Left lobe of liver (tissue), 2 donors: ENCODE measurements at regions not wholly inside any gene's neighbourhood (a gene's known extent, or its start where the extent isn't known, plus 50 kb on each side); places are given as distances from the start of the nearest gene placed in this dataset.
A peak's percentile ranks its signal among the peaks of the same experiment; 100 is the strongest.
"Not testable (repeated sequence)": the region's sequence is repeated elsewhere in the genome, so short reads cannot be mapped to it uniquely, and the experiment has no call there.

ENCODE experiments used
- ATAC-seq: fragments of 200-7000 bp; cut with Tn5 transposase; one replicate; pipeline ENCODE4 v1.9.1; 2020; ENCODE audit warnings: mild to moderate bottlenecking, moderate library complexity
- DNase-seq: peaks from one replicate; pipeline ENCODE4 v3.0.0-alpha.2; 2020; ENCODE audit warnings: low spot score
- donor health status: DM: no; HTN: no; CAD: no; lungs with moderate emphysema.
- donor health status: DM: no; HTN: yes; CAD: no.

DNA sequence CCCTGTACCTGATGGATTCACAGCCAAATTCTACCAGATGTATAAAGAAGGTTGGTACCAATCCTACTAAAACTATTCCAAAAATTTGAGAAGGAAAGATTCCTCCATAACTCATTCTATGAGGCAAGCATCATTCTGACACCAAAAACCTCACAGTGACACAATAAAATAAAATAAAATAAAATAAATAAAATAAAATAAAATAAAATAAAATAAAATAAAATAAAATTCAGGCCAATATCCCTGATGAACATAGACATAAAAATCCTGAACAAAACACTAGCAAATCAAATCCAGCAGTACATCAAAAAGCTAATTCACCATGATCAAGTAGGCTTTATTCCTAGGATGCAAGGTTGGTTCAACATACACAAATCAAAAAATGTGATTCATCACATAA is 108.1 kb downstream of the PROX1 start:
- ATAC-seq, DNase-seq: not testable (repeated sequence)

DNA sequence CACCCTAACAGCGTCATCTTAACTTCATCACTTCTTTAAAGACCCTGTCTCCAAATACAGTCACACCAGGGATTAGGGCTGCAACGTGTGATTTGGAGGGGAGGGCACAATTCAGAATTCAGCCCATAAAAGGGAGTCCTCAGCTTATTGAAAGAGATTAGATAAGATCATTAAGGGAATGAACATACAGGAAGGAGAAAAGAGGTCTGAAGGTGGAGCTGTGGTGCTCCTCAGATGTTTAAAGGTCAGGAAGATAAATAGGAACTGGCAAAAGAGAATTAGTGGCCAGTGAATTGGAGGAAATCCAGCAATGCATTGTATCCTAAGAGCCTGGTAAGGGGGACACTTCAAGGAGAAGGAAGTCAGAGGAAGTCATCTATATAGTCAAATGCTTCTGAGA is 113.5 kb downstream of the PROX1 start:
- no peak for DNase-seq

DNA sequence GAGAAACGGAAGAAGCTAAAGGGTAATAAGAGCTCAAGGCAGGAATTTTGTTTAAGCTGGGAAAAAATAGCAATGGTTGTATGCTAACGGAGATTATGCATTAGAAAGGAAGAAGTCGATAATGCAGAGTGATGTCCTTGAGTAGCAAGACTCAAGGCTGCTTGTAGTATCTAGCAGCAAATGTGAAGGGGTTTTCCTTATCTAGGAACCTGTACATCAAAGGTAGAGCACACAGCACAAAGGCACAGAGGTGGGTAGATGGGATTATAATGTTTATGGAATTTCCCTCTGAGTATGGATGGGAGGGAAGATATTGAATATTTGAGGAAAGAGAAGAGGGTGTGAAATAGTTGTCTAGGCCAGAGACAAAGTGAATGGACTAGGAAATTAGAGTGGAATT is 114.1 kb downstream of the PROX1 start:
- ATAC-seq (no peak), DNase-seq (no peak)

More for the DNA sequence above, 113.5 kb downstream of the PROX1 start:
- no peak for ATAC-seq

DNA sequence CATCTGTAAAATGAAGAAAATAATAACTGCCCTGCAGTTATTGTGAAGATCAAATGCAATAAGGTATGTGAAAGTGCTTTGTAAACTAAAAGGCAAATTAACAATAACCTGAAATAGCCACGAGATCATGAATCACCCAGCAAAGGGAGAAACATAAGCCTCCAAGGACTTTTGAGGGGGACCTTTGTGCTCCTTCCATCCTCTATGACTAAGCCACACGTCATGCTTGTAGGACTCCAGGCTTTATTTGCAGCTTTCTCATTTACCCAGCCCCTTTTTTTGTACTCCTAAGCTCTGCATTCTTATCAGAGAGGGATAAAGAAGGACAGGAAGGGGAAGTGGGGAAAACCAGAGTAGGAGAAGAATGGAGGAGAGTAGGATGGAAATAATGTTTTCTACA is 115.1 kb downstream of the PROX1 start:
- DNase-seq (no peak), ATAC-seq (no peak)

DNA sequence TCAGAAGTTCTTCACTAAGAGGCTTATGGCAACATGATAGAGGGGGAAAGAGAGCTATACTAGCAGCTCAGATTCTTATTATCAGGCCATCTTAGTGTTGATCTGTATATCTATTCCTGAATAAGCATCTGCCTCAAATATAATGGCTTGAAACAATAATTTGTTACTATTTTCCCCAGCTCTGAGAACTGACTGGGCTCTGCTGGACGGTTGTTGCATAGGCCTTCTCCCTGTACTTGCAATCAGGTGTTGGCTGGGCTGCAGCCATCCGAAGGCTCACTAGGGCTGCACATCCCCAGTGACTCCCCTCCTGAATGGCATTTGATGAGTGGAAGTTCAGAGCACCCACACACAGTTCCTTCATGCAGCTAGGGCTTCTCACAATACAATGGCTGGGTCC is 116.0 kb downstream of the PROX1 start:
- no peak for DNase-seq
- ATAC-seq = no peak

DNA sequence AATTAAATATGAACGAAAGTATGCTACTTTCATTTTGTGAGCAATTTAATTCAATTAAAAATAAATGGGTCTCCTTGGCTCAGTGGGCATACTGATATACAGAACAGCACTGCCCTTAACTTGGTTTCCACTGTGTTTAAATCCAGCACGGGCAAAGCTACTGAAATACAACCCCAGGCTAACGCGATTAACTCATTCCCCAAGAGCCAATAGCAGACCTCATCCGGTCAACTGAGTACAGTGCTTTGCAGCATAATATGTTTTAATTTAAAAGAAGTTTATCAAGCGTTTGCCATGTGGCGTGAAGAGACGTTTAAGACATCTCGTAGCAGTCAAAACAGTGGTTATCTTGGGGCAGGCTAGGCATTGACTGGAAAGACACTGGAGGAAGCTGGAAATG is 118.6 kb downstream of the PROX1 start:
- no peak for ATAC-seq
- no peak for DNase-seq

DNA sequence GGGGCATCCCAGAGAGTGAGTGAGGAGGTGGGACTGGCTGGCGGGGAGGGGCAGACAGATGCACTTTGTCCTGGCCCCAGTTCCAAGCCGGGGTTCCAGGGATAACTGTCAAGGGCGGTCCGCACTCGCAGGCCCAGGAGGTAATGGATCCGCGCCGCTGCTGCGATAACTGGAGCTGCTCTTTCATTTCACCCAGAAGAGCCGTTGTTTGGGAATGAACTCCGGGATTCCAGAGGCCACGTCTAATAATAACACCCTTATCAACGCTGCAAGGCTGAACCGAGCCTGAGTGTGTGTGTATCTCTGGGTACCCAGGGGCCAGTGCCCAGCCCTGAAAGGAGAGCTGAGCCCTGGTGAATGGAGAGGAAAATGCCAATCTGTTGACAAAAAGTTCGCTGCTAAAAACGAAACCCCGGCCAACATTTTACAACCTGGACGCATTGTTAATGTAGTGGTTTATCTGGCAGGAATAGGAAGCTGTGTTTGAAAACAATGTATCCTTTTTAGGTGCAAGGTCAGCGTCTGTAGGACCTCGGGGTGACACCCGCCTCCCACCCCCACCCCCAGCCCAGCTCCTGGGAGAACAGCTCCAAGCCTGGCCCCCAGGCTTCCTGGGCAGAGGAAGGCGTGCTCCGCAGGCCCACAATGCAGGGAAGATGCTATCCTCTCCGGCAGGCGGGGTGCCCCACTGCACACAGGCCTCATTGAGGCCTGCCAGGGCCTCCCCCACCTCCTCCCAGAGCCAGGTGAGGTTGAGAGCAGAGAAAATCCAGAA is 119.7 kb downstream of the PROX1 start:
- ATAC-seq (peak; percentile 84), DNase-seq (no peak)

DNA sequence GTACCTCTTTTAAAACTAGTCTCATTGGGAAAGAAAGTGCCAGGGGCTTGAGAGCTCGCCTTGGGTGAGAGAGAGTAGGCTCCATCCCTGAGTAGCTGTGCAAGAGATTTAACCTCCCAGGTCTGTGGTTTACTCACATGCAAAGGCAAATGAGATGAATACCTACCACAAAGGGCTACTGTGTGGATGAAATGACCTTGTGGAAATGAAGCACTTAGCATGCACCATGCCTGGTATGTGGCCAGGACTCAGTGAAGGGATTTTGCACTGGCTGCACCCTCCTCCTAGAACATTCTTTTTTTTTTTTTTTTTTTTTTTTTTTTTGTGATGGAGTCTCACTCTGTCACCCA is 120.3 kb downstream of the PROX1 start:
- no peak for DNase-seq
- peak; percentile 17 for ATAC-seq

DNA sequence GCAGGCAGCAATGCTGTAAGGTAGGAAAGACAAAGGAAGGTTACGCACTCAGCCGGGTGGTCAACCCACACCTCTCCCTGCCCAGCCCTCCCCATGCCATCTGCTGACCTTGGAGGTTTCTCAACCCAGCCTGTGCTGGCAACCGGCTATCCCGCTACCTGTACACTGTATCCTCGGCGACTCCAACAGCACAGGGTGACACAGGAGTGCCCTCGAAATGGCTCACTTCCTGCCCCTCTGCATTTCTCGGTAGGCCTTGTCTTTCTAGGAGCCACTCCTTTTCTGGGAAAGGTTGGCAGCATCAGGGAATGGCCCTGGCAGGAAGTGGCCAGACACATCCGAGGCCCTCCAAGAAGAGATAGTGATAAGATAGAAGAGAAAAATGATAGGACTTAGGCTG is 124.0 kb downstream of the PROX1 start:
- no peak for ATAC-seq
- DNase-seq = no peak

DNA sequence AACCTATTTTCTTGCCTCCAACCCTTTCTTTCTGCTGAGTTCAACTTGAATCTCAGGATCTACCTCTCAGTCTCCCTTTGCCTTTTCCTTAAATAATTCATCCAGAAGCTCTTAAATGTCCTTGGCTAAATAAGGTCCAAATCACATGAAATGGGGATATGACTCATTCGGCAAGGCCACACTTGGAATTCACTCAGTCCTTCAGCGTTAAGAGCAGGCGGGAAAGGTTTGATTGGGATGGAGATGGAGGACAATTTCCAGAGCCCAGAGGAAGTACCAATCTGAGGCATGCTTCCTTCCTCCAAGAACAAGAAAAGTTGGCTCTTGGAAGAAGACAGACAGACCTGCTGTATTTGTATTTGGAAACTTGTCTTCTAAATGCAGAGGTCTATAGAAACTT is 128.5 kb downstream of the PROX1 start:
- DNase-seq (no peak), ATAC-seq (no peak)

DNA sequence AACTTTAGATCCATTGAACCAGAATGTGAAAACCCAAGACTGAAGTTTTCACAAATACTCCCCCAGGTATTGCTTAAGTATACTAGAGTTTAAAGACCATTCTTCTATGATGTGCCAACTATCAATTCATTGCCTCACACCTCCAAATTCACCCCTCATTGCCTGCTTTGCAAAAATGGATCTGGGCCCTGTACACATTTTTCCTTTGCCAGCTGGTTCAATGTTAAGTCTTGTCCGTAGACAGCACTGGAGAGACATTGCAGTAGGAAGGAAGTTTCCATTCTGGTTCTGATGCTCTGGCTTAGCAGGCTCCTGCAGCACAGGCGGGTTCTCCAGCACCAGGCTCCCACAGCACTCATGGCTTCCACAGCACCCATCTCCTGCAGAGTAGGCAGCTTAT is 130.0 kb downstream of the PROX1 start:
- no peak for ATAC-seq
- no peak for DNase-seq

DNA sequence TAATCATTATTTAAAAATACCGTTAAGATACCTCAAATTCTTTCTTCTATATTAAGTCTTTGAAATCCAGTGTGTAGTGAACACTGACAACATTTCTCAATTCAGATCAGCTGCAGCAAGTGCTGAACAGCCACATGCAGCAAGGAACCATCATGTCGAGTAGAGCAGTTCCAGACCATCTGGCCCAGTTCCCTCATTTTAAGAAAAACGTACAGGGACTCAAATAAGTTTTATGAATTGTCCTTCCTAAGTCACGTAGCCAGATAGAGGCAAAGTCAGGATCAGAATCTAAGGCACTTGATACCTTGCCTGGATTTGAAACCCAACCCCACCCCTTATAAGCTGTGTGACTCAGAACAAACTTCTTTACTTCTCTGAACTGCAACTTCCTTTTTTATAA is 132.4 kb downstream of the PROX1 start:
- ATAC-seq (no peak), DNase-seq (no peak)

DNA sequence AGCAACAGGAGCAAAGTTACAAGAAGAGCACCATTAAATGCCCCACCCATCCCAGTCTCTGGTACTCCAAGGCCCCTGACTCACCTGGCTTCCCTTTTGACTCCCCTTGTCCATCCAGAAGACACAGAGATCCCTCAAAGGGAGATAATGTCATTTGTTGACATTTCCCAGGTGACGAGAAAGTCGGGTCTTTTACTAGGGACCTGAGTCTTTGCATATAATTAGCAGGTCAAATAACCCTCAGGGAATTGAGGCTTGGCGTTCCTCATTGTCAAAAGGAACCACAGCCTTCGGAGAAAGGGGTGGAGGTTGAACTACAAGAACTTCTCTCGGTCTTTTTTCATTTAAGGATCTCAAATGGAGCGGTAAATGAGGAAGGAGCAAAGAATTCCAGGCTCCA is 133.2 kb downstream of the PROX1 start:
- ATAC-seq = no peak

DNA sequence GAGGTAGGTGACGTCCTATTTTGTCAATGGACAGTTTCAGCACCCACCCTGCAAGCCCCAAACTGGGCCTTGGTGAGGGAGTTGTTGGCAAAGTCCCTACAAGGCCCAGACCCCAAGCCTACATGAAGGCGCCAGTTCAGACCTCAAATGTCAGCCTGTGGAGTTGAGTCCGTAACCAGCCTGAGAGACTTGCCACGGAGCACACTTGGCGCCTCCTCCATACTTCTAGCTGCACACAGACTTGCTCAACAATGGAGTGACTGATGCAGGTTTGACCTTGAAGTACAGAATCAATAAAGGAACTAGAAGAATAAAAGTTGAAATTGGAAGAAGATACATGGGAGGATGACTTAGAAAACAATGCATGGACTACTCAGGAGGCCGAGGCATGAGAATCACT is 134.3 kb downstream of the PROX1 start:
- no peak for DNase-seq
- ATAC-seq = no peak

More for the DNA sequence above, 133.2 kb downstream of the PROX1 start:
- DNase-seq = no peak

DNA sequence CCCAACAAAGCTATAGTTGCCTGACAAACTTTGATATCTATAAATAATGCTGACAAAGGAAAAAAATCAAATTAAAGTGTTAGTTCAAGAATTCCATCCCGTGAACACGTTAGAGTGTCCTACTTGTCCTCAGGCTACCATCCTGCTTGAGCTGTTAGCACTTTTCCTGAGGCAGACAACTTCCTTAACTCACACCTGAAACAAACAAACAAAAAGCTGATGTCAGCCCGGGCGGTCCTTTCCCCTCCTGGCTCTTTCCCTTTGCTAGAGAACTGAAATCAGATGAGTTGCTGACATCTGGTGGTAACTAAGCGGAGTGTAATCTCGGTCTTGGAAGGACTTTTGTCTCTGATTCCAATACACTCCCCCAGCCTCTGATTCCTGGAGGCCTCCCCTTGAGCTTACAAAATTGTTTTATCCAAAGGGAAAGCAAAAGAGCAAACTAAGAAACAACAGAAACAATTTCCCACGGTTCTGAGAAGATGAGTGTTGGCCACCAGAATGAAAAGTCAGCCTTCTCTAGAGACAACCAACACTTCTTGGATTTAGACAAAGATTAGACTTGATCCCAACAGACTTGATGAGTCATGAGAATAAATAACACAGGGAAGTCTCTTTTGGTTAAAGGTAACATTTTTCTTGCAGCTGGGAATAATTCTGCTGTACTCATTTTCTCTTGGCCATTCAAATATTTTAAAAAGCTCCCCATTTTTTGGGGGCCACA is 135.4 kb downstream of the PROX1 start:
- DNase-seq (peak; percentile 73), ATAC-seq (peak; percentile 82)

DNA sequence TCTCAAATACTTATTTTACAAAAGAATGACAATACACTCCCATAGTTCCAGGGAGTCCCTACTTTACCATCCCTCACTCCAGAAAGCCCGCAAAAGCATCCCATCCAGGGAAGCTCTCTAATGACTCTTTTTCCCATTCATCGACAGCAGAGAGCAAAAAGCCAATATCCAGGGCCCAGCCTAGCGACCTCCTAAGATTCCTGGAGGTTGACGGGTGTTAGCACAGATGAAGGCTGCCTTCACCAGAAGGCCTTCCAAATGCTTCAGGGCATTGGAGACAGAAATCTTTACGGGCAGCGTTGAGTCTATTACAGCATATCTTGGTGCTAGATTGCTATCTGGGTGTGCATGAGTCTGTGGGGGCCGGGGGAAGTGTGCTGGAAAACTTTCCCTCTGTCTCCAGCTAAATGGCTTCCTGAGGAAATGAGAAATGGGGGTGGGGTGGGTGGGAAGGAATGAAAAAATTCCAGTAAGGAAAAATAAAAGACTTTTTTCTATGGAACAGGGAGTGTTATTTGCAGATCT is 136.6 kb downstream of the PROX1 start:
- DNase-seq = no peak
- no peak for ATAC-seq

DNA sequence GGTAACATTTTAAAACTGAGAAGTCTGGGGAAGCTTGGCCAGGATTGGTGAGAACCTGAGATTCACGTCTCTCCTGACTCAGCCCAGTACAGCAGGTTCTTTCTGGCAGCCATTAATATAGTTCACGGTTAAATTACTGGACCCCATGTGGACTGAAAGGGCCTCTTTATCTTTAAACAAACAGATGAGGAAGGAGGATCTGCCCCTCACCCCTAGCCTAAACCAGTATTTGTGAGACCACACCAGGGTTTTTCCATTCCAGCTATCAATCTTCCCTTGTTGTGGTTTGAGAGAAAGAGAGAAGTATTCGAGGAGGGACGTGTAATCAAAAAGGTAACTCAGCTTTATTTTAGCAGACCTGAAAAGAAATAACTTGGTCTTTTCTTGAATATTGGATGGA is 137.1 kb downstream of the PROX1 start:
- no peak for ATAC-seq
- DNase-seq = no peak

DNA sequence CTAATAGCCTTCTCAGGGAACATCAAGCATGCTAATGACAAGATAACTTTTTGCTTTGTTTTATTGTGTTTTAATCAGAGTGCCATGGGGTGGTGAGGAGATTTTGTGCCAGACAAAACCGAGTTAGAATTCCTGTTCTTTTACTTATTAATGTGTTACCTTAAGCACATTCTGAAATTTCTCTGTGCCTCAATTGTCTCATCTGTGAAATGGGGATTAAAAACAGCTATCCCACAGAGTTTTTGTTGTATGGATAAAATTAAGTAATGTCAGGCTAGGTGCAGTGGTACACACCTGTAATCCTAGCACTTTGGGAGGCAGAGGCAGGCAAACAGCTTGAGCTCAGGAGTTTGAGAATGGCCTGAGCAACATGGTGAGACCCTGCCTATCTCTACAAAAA is 138.0 kb downstream of the PROX1 start:
- ATAC-seq (no peak), DNase-seq (no peak)

DNA sequence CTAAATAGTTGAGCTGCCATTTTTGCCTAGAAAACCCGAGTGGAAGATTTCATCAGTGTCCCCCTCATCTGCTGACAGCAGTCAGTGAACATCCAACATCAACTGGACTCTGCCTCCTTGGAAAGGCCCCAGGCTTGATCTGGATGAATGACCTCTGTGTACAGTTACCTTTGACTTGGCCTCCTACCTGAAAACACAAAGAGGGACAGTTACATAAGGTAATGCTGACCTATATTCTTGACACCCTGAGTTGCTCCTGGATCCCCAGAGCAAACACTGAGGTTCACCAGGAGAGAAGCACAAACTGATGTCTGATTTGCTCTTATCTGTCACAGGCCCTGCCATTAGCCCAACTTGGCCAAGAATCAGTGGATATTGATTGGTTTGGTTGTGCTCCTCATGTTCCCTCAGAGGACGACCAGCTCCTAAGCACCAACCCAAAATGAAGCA is 138.9 kb downstream of the PROX1 start:
- DNase-seq (peak; percentile 95), ATAC-seq (peak; percentile 78)

DNA sequence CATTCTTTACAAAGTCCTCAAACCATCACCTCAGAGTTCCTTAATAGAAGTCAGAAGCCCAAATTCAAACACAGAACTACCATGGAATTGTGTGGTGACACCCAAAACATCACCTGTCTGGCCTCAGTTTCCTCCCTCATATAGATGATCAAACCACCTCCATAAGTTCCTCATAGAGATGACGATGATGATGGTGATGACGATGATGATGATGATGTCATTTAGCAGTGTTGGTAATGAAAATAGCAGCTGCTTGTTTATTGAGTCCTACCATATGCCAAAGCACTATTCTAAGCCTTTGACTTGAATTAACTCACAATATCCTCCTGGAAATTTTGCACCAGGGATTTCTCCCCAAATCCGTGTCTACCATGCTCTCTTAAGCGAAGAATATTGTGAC is 139.9 kb downstream of the PROX1 start:
- DNase-seq = no peak
- no peak for ATAC-seq

DNA sequence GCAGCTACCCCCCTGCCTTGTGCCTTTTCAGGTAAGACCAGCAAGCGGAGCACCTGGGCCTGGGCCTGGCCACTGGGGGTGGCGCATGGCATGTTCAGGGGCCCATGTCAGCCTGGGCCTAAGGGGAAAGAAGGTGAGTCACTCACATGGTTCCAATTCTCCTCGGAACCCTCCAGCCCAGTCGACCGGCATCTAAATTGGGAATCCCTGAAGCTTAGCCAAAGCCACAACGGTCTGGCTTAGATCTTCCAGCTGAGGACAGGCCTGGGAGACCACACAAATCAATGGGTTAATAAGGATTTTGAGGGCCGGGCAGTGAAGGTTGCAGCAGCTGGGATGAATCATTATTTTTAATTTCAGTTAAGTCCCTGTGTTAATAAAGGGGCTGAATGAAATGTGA is 145.1 kb upstream of the SMYD2 start:
- no peak for DNase-seq
- no peak for ATAC-seq

DNA sequence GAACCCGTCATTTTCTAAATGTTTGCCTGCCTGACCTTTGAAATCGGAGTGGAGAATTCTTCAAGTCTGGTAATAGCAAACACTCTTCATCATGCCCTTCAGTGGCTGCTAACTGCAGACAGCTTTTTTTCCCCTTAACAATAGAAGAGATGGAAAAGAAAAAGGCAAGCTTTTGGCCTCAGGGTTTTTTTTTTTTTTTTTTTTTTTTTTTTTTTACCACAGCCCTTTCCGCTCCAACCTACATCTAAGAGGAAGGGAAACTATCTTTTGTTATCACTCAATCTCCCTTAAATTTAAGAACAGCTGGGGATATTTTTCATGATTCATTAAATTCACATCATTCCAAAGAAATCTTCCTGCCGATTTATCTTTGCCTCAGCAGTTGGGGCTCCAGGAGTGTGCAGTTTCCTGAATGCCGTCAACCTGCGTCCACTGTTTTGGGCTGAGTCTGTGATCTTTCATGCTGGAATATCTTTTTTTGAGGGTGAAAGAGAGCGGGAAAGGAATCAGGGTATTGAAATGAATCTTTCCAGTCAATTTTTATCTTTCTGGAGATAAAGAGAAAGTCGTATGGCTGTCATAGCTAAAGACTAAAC is 144.5 kb upstream of the SMYD2 start:
- DNase-seq (no peak), ATAC-seq (no peak)
